Activated CD4-positive, alpha-beta T cell treated with anti-CD3 and anti-CD28 coated beads for 4 hours (primary cell): ENCODE measurements at regions not wholly inside any gene's neighbourhood (a gene's known extent, or its start where the extent isn't known, plus 50 kb on each side); places are given as distances from the start of the nearest gene placed in this dataset.
"Not testable (repeated sequence)": the region's sequence is repeated elsewhere in the genome, so short reads cannot be mapped to it uniquely, and the experiment has no call there.

Experiments
- DNase-seq, 2 donors: peaks; one replicate each; pipeline ENCODE4 v3.0.0-alpha.2; 2020

DNA sequence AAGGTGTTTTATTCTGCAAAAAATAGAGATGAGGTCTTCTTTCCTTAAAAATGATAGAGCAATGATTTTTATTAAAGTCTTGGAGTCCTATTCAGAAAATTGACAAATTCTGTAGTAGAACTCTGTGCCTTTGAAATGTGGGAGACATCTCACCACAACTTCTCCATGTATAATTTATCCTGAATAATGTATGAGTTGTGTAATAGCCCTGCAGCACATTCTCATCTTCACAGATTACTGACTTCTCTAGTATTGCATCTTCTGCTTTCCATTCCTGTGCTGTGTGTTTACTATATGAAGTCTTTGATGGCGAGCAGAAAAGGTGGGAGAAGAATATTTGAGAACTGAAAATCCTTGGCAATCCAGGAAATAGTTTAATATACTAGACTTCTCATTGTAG, 255.6 kb downstream of the TTC6 start:
- no peak for DNase-seq

DNA sequence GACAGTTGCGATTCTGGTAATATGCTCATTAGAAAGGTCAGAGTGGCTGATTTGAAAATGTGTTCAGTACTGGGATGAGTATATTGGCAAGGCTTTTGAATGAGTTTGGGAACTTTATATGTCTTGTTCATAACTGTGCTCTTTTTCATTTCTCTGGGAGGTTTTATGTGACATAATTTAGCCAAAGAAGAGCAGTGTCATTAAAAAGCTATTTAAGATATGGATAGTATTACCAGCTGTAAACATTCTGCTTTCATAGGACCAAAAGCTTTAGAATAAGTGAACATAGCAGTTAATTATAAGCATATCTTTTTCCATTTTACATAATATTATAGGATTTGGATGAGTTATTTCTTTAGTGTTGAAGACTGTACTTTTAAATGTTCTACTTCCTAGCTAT, 260.4 kb downstream of the TTC6 start:
- DNase-seq: no peak

GRCh38 chr14:37857774-37858266, 262.4 kb downstream of the TTC6 start:
- DNase-seq: no peak

GRCh38 chr14:37858733-37859132, 263.3 kb downstream of the TTC6 start:
- no peak for DNase-seq

- no peak for DNase-seq
Measured at GRCh38 chr14:37859177-37859576, 263.7 kb downstream of the TTC6 start.

DNA sequence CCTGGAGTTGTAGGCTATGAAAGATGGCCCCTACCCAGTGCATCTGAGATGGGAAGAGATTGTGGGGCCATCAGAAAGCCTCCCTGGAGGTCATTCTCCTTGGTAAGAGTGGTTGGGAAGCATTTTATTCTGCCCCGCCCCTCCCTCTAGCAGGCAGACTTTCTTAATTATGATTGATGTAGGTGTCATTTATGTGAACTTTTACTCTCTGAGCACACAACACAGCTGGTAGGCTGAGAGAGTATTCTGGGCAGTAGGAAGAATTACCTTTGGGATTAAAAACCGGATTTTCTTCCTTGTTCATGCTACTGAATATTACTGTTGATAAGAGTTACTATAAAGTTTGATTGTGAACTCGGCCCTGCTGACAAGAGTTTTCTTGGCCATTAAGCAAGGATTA, 266.8 kb downstream of the TTC6 start:
- DNase-seq: no peak

- no peak for DNase-seq
Measured at GRCh38 chr14:37864128-37864527, 268.7 kb downstream of the TTC6 start.

DNA sequence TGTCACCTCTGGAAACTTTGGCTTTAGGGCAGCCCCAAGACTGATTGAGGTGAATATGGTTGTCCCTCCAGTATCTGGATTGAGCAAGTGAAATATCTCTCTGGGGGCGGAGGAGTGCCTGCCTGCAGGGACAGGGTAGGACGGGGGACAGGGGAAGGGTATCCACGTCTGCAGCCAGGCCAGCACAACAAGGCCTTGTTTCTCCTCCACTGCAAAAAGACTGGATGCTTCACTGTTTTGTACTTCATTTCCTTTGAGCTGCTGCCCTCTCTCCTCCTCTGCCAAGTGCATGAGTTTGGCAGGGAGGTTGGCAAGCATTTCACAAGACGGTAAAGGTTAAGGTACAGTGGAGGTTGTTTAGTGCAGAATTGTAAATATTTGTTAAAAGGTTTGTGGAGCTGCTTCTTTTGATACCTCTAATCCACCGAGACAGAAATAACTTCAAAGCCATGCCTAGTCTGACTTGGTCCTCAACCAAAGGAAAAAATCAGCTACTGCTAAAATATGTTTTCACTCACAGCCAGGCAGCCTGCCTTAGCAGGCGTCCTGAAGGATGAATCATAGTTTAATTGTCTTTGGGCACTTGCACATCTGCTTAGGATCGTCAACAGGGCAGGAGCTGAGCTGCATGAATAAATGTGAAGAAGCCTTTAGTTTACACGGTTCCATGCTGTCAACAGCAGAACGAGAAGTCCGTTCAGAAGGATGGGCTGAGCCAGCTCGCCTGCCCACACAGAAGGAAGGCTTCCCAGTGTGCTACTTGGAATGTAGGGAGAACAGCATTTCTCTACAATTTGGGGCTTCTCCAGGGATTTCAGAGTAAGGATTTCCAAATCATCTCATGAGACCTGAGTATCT, 269.7 kb downstream of the TTC6 start:
- no peak for DNase-seq

GRCh38 chr14:37865719-37866549, 270.5 kb downstream of the TTC6 start:
- no peak for DNase-seq

DNA sequence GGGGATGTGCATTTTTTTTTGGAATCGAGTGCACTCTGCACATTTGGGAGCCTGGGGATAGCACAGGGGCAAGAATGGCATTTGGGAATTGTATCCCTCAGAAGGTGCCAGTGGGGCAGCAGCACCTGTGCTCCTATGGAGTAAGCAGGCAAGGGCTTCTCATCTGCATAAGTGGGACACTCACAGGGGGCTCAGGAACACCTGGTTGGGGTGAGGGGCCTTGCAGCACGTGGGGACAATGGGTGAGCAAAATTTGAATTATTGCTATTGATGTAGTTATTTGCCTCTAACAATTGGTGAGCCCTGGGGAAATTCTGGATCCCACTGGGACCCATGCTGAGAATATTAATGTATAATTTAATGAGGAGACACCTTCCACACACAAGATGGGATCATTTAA, 274.2 kb downstream of the TTC6 start:
- no peak for DNase-seq

- DNase-seq: no peak
Measured at GRCh38 chr14:37870170-37870569, 274.7 kb downstream of the TTC6 start.

GRCh38 chr14:37870632-37871346, 275.4 kb downstream of the TTC6 start:
- no peak for DNase-seq

DNA sequence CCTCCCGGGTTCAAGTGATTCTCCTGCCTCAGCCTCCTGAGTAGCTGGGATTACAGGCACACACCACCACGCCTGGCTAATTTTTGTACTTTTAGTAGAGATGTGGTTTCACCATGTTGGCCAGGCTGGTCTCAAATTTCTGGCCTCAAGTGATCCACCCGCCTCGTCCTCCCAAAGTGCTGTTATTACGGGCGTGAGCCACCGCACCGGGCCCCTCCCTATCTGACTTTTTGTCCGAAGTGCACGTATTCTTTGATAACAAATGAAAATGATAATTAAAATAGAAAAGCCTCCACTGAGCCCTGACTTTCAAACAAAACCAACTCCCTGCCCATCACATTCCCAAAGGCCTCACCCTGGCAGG, 278.6 kb downstream of the TTC6 start:
- not testable (repeated sequence) for DNase-seq

GRCh38 chr14:37874429-37875109, 279.1 kb downstream of the TTC6 start:
- peak; percentile 64 to 65 for DNase-seq

DNA sequence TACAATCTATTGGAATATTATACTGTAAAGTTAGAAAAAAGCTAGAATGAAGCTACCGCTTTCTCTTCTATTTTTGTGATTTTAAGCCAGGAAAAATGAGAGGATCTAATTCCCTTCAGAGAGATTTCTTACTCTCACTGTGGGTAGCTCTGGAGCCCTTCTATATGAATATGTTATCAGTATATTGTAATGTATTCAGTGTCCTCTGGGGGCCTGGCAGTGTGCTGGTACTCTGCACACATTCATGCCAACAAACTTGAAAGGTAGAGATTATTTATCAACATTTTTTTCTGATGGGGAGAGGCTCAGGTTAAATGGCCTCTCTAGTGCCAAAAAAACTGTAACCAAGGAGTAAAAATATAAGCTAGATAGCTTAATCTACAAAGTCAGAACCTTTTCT, 292.8 kb downstream of the TTC6 start:
- no peak for DNase-seq

- no peak for DNase-seq
Measured at GRCh38 chr14:37889087-37889486, 293.7 kb downstream of the TTC6 start.

- DNase-seq: no peak
Measured at GRCh38 chr14:37890095-37890494, 294.7 kb downstream of the TTC6 start.

- not testable (repeated sequence) for DNase-seq
Measured at GRCh38 chr14:37891500-37891899, 296.1 kb downstream of the TTC6 start.

GRCh38 chr14:37894463-37894862, 299.0 kb downstream of the TTC6 start:
- DNase-seq: no peak

GRCh38 chr14:37899365-37899764, 303.9 kb downstream of the TTC6 start:
- no peak for DNase-seq

- no peak for DNase-seq
Measured at GRCh38 chr14:37900561-37900960, 305.1 kb downstream of the TTC6 start.

- DNase-seq: no peak
Measured at GRCh38 chr14:37901978-37902377, 305.7 kb upstream of the SSTR1 start.
